ENCODE measurements at regions not wholly inside any gene's neighbourhood (a gene's known extent, or its start where the extent isn't known, plus 50 kb on each side); places are given as distances from the start of the nearest gene placed in this dataset.

DNA sequence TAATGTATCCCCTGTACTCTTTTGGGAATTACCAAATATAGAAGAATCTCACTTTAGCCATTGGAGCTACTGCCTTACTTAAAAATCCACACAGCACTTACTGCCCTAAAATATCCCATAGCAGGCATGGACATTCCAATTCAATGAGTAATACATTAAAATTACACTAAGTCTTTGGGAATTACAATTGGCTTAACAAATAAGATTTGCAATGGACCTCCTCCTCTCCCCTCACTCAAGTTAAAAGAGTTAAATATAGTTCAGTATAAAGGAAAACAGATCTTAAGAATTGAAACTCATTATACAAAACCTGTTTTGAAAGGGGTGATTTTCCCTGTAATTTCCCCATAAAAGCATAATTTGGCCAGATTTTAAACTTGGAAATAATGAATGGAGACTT, 477.1 kb downstream of the SLC16A7 start:
- Histone ChIP-seq H3K79me2 (no peaks in the 10 kb centered on the region), H3K4me3 (ENCODE audit: low read depth, low read length) (no peak overlapping the region), H3K36me3 (ENCODE audit: control insufficient read depth, insufficient read depth, low read length) (no peaks in the 10 kb centered on the region), H3K9me3 (ENCODE audit: control insufficient read depth, low read length) (no peaks in the 10 kb centered on the region), H3K4me1 (no peaks in the 10 kb centered on the region), H2AFZ (no peak overlapping the region), H3K9ac (no peak overlapping the region), H3K27me3 (ENCODE audit: control insufficient read depth, insufficient read depth, low read length) (no peaks in the 10 kb centered on the region), H3K27ac (no peak overlapping the region), H3K4me2 (ENCODE audit: low read length) (no peak overlapping the region)
- TF ChIP-seq CTCF (IDR thresholded peaks at IDR 0.05) = no peak

GRCh38 chr12:60075091-60075490, 479.3 kb downstream of the SLC16A7 start:
- Histone ChIP-seq H3K4me2 (ENCODE audit: low read length) (no peak overlapping the region), H2AFZ (no peak overlapping the region), H3K27ac (no peak overlapping the region), H3K9ac (no peak overlapping the region), H3K36me3 (ENCODE audit: control insufficient read depth, insufficient read depth, low read length) (no peaks in the 10 kb centered on the region), H3K4me1 (no peaks in the 10 kb centered on the region), H3K9me3 (ENCODE audit: control insufficient read depth, low read length) (no peaks in the 10 kb centered on the region), H3K27me3 (ENCODE audit: control insufficient read depth, insufficient read depth, low read length) (no peaks in the 10 kb centered on the region), H3K4me3 (ENCODE audit: low read depth, low read length) (no peak overlapping the region), H3K79me2 (no peaks in the 10 kb centered on the region)
- no peak for TF ChIP-seq CTCF (IDR thresholded peaks at IDR 0.05)

DNA sequence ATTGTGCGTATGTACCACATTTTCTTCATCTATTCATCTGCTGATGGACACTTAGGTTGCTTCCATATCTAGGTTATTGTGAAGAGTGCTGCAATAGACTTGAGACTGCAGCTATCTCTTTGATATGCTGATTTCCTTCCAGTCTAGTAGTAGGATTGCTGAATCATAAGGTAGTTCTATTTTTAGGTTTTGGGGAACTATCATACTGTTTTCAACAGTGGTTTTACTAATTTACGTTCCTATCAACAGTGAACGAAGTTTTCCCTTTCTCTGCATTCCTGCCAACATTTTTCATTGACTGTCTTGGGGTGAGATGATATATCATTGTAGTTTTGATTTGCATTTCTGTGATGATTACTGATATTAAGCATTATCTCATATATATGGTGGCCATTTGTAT, 482.2 kb downstream of the SLC16A7 start:
- no peak overlapping the region for H3K27ac ChIP-seq
- H3K36me3 ChIP-seq (ENCODE audit: control insufficient read depth, insufficient read depth, low read length) = no peaks in the 10 kb centered on the region
- H3K27me3 ChIP-seq (ENCODE audit: control insufficient read depth, insufficient read depth, low read length) = no peaks in the 10 kb centered on the region
- no peak overlapping the region for H3K4me2 ChIP-seq (ENCODE audit: low read length)
- no peaks in the 10 kb centered on the region for H3K79me2 ChIP-seq
- H3K9ac ChIP-seq = no peak overlapping the region
- no peaks in the 10 kb centered on the region for H3K9me3 ChIP-seq (ENCODE audit: control insufficient read depth, low read length)
- H3K4me1 ChIP-seq = no peaks in the 10 kb centered on the region
- no peak for TF ChIP-seq CTCF (IDR thresholded peaks at IDR 0.05)
- no peak overlapping the region for H2AFZ ChIP-seq
- no peak overlapping the region for H3K4me3 ChIP-seq (ENCODE audit: low read depth, low read length)

DNA sequence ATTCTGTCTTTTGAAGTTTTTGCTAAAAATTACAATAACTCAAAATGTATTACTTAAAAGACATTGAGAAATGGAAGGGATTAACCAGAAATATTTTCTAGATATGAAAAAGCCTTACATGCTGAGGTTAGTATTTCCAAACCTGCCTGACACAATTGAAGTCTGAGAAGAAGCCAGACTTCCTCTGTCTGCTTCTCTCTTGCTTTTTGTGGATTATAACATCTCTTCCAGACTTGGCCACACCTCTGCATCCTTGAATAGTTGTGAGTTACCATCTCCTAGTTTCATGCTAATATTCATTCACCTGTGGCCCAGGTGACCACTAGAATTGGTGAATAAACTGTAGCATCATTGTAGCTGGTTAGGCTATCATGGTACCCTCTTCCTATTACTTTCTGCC, 497.6 kb downstream of the SLC16A7 start:
- Histone ChIP-seq H3K27ac (no peak overlapping the region), H3K27me3 (ENCODE audit: control insufficient read depth, insufficient read depth, low read length) (no peaks in the 10 kb centered on the region), H3K4me1 (no peaks in the 10 kb centered on the region), H3K4me2 (ENCODE audit: low read length) (no peak overlapping the region), H3K4me3 (ENCODE audit: low read depth, low read length) (no peak overlapping the region), H2AFZ (no peak overlapping the region), H3K9ac (no peak overlapping the region), H3K9me3 (ENCODE audit: control insufficient read depth, low read length) (no peaks in the 10 kb centered on the region), H3K36me3 (ENCODE audit: control insufficient read depth, insufficient read depth, low read length) (no peaks in the 10 kb centered on the region), H3K79me2 (no peaks in the 10 kb centered on the region)
- TF ChIP-seq CTCF (IDR thresholded peaks at IDR 0.05) = no peak

GRCh38 chr12:60094436-60094835, 498.6 kb downstream of the SLC16A7 start:
- Histone ChIP-seq H3K9ac (no peak overlapping the region), H3K36me3 (ENCODE audit: control insufficient read depth, insufficient read depth, low read length) (no peaks in the 10 kb centered on the region), H3K9me3 (ENCODE audit: control insufficient read depth, low read length) (no peaks in the 10 kb centered on the region), H3K4me1 (no peaks in the 10 kb centered on the region), H3K27ac (no peak overlapping the region), H3K4me3 (ENCODE audit: low read depth, low read length) (no peak overlapping the region), H3K27me3 (ENCODE audit: control insufficient read depth, insufficient read depth, low read length) (no peaks in the 10 kb centered on the region), H3K79me2 (no peaks in the 10 kb centered on the region), H3K4me2 (ENCODE audit: low read length) (no peak overlapping the region), H2AFZ (no peak overlapping the region)
- TF ChIP-seq CTCF (IDR thresholded peaks at IDR 0.05) = no peak
